OCI-LY7 (cell line): ENCODE measurements at regions not wholly inside any gene's neighbourhood (a gene's known extent, or its start where the extent isn't known, plus 50 kb on each side); places are given as distances from the start of the nearest gene placed in this dataset.

Experiments
- EZH2phosphoT487 ChIP-seq: fragments of 200-600 bp; sonication (generic); IDR thresholded peaks from 2 replicates; pipeline ENCODE4 v1.6.1; 2018; ENCODE audit warnings: low read depth, borderline replicate concordance, mild to moderate bottlenecking, mixed run types, antibody characterized with exemption, low read length, moderate library complexity, mixed read lengths
- TF ChIP-seq, protein P1 (sequence below): fragments of 200-600 bp; sonication (generic); conservative IDR thresholded peaks from 2 replicates; pipeline ENCODE4 v1.5.1; 2014; ENCODE audit warnings: mild to moderate bottlenecking, antibody characterized with exemption, low read length, moderate library complexity, mixed read lengths

DNA sequence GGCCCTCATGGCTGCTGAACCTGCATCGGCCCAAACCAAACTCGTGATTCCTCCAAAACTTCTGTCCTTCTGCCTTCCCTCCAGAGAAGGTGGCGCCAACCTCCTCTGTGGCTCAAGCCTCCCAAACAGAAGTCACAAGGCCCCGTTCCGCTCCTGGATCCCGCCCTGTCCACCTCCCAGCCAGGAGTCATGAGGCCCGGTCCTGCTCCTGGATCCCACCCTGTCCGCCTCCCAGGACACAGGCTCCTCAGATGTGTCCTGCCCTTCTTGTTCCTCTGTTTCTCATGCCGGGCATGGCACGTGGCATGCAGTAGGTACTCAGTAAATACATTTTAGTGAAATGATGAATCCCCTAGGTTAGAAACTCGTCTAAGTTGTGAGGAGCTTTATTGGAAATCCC lies 94.2 kb upstream of the SFSWAP start:
- TF ChIP-seq, protein P1, sequence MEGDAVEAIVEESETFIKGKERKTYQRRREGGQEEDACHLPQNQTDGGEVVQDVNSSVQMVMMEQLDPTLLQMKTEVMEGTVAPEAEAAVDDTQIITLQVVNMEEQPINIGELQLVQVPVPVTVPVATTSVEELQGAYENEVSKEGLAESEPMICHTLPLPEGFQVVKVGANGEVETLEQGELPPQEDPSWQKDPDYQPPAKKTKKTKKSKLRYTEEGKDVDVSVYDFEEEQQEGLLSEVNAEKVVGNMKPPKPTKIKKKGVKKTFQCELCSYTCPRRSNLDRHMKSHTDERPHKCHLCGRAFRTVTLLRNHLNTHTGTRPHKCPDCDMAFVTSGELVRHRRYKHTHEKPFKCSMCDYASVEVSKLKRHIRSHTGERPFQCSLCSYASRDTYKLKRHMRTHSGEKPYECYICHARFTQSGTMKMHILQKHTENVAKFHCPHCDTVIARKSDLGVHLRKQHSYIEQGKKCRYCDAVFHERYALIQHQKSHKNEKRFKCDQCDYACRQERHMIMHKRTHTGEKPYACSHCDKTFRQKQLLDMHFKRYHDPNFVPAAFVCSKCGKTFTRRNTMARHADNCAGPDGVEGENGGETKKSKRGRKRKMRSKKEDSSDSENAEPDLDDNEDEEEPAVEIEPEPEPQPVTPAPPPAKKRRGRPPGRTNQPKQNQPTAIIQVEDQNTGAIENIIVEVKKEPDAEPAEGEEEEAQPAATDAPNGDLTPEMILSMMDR = no peak
- no peak for TF ChIP-seq EZH2phosphoT487
